ENCODE measurements at regions not wholly inside any gene's neighbourhood (a gene's known extent, or its start where the extent isn't known, plus 50 kb on each side); places are given as distances from the start of the nearest gene placed in this dataset.

DNA sequence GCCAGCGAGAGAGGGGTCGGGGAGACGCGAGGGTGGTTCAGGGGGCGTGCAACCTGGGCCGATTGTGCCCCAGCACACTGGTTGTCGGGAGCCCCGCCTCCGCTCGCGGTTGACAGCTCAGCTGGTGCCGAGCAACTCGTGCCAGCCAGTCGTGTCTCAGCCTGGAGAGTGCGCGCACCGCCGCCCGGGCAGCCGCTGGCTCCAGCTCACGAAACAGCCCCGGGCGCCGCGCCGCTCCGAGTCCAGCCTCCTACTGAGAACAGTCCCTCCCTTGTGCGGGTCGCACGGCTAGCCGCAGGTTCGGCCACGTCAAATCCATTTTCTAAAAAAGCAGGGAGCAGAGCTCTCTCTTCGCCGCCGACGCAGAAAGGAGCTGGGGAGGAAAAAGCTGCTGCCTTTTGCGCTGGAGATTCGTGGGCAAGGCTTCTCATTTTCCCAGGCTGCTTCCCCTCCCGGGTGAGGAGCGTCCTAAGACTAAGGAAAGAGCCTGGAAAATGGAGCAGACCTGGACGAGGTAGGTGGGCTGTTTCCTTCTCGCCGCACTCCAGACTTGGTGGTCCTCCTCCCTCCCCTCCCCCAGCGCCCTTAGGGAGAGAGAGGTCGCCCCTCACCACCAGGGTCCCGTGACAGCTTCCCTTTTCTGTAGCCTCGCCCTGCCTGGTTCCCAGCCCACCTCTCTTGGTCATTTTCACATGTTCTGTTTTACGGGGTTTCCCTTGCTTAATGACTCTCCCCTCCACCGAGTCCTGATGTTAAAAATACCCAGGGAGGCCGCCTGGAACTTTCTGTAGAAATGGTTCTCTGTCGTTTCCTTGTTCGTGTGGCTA lies 56.7 kb upstream of the SEC22B start:
- ATAC-seq: peak; percentile 95

DNA sequence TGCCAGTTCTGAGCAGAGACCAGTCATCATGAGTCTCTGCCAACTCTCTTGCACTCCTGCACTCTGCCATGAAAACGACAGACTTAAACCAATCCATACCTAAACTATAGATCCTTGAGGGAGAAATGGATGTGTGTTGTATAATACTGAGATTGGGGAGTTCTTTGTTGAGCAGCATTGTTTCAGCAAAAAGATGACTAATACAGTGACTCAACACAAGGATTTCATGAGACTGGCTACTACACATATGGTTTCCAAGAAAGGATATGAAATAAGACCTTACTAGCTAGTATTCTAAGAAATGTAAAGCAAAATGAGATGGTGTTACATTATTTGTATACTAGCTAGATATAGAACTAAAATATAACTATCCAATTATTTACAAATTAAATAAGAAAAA lies 53.5 kb upstream of the SEC22B start:
- peak; percentile 83 for ATAC-seq

Data from esophagus mucosa (tissue), 1 donor.